H1 (cell line): ENCODE measurements at regions not wholly inside any gene's neighbourhood (a gene's known extent, or its start where the extent isn't known, plus 50 kb on each side); places are given as distances from the start of the nearest gene placed in this dataset.

Experiments
- CHD2 ChIP-seq: IDR thresholded peaks from 2 replicates; pipeline ENCODE4 v1.6.1; 2012; ENCODE audit warnings: low read length, improper control_type of control experiment
- CTCF ChIP-seq, 3 experiments: IDR thresholded peaks; 1 replicate in 2 of 3; 2 replicates in 1 of 3; pipeline versions ENCODE4 v1.5.1 to v1.6.1; 2011; ENCODE audit warnings: low read length in 3 of 3, mild to moderate bottlenecking in 3 of 3, inconsistent platforms in 2 of 3, low read depth in 1 of 3, moderate library complexity in 1 of 3; ENCODE audit not compliant: insufficient read depth in 1 of 3; ENCODE audit errors: control extremely low read depth in 1 of 3
- EZH2 ChIP-seq: fragments of 200-600 bp; sonication (generic); IDR thresholded peaks from 2 replicates; pipeline ENCODE4 v1.7.1; 2012; ENCODE audit warnings: low read depth, mild to moderate bottlenecking, moderate library complexity, low read length, inconsistent platforms; ENCODE audit not compliant: severe bottlenecking
- JUN ChIP-seq: IDR thresholded peaks from 2 replicates; pipeline ENCODE4 v1.6.1; 2011; ENCODE audit warnings: low read depth, mild to moderate bottlenecking, improper control_type of control experiment, low read length
- MAFK ChIP-seq: IDR thresholded peaks from 2 replicates; pipeline ENCODE4 v1.6.1; 2012; ENCODE audit warnings: low read depth, mild to moderate bottlenecking, improper control_type of control experiment, low read length
- POLR2A ChIP-seq, 2 experiments: IDR thresholded peaks; 1 replicate in 1 of 2; 2 replicates in 1 of 2; pipeline ENCODE4 v1.6.1; 2011; ENCODE audit warnings: low read depth in 2 of 2, low read length in 2 of 2, mild to moderate bottlenecking in 2 of 2; ENCODE audit errors: control extremely low read depth in 1 of 2
- ZNF274 ChIP-seq: IDR thresholded peaks from 2 replicates; pipeline ENCODE4 v1.7.0; 2012; ENCODE audit warnings: low read length, borderline replicate concordance; ENCODE audit errors: extremely low read depth

- TF ChIP-seq EZH2 (no peak), POLR2A (IDR thresholded peaks at IDR 0.05; ENCODE audit: control extremely low read depth in 1 of 2, low read depth in 2 of 2, low read length in 2 of 2) (no peak), ZNF274 (no peak), MAFK (no peak), CTCF (IDR thresholded peaks at IDR 0.05; ENCODE audit: control extremely low read depth in 1 of 3, insufficient read depth in 1 of 3, low read depth in 1 of 3, low read length in 3 of 3) (no peak), CHD2 (no peak), JUN (no peak)
These were observed 514.1 kb upstream of the LARGE1 start for GRCh38 chr22:34434371-34434770.
